OCI-LY1 (cell line): ENCODE measurements at regions not wholly inside any gene's neighbourhood (a gene's known extent, or its start where the extent isn't known, plus 50 kb on each side); places are given as distances from the start of the nearest gene placed in this dataset.

ENCODE experiments used
- CTCF ChIP-seq: fragments of 200-600 bp; sonication (generic), shearing (Covaris generic); IDR thresholded peaks from 2 replicates; pipeline ENCODE4 v1.5.1; 2017; ENCODE audit warnings: mild to moderate bottlenecking, antibody characterized with exemption, low read length, moderate library complexity, mixed read lengths
- EZH2 ChIP-seq: fragments of 200-600 bp; sonication (generic), shearing (Covaris generic); IDR thresholded peaks from 2 replicates; pipeline ENCODE4 v1.8.0; 2017; ENCODE audit warnings: borderline replicate concordance, mixed run types, mild to moderate bottlenecking, antibody characterized with exemption, low read length, moderate library complexity, mixed read lengths

- TF ChIP-seq CTCF (no peak), EZH2 (no peak)
Observed at GRCh38 chr10:23872290-23872689, 336.6 kb upstream of the KIAA1217 start.
